GM12878 (cell line): ENCODE measurements at regions not wholly inside any gene's neighbourhood (a gene's known extent, or its start where the extent isn't known, plus 50 kb on each side); places are given as distances from the start of the nearest gene placed in this dataset.

Experiments used
- JUND ChIP-seq: IDR thresholded peaks from 2 replicates; pipeline ENCODE4 v1.6.1; 2012; ENCODE audit warnings: low read depth, mild to moderate bottlenecking, low read length, improper control_type of control experiment, moderate library complexity
- TF ChIP-seq, protein P1 (sequence below), 3 experiments: IDR thresholded peaks in 2 of 3; conservative IDR thresholded peaks in 1 of 3; 2 replicates each; pipeline ENCODE4 v1.5.1; 2011; ENCODE audit warnings: low read depth in 3 of 3, low read length in 3 of 3, mild to moderate bottlenecking in 3 of 3, control low read depth in 2 of 3, moderate library complexity in 2 of 3, inconsistent platforms in 1 of 3, mixed read lengths in 1 of 3; ENCODE audit not compliant: control insufficient read depth in 2 of 3, insufficient read depth in 1 of 3; ENCODE audit errors: extremely low read depth in 1 of 3

- TF ChIP-seq, protein P1, sequence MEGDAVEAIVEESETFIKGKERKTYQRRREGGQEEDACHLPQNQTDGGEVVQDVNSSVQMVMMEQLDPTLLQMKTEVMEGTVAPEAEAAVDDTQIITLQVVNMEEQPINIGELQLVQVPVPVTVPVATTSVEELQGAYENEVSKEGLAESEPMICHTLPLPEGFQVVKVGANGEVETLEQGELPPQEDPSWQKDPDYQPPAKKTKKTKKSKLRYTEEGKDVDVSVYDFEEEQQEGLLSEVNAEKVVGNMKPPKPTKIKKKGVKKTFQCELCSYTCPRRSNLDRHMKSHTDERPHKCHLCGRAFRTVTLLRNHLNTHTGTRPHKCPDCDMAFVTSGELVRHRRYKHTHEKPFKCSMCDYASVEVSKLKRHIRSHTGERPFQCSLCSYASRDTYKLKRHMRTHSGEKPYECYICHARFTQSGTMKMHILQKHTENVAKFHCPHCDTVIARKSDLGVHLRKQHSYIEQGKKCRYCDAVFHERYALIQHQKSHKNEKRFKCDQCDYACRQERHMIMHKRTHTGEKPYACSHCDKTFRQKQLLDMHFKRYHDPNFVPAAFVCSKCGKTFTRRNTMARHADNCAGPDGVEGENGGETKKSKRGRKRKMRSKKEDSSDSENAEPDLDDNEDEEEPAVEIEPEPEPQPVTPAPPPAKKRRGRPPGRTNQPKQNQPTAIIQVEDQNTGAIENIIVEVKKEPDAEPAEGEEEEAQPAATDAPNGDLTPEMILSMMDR (IDR thresholded peaks at IDR 0.05 in 2 of 3, conservative IDR thresholded peaks at IDR 0.05 in 1 of 3; ENCODE audit: control insufficient read depth in 2 of 3, extremely low read depth in 1 of 3, insufficient read depth in 1 of 3, low read depth in 3 of 3, low read length in 3 of 3): no peak
- no peak for TF ChIP-seq JUND
Measured at GRCh38 chr13:88085036-88085435, 413.9 kb downstream of the SLITRK5 start.
